ENCODE measurements at regions not wholly inside any gene's neighbourhood (a gene's known extent, or its start where the extent isn't known, plus 50 kb on each side); places are given as distances from the start of the nearest gene placed in this dataset.
"Not testable (repeated sequence)": the region's sequence is repeated elsewhere in the genome, so short reads cannot be mapped to it uniquely, and the experiment has no call there.

- DNase-seq (ENCODE audit: low read depth) = no peak
- no peak overlapping the region for H3K4me3 ChIP-seq (ENCODE audit: low read length)
- peak; percentile 26 for TF ChIP-seq CTCF (conservative IDR thresholded peaks at IDR 0.05; ENCODE audit: low read depth, low read length)
These were observed 165.1 kb upstream of the POF1B start for GRCh38 chrX:85544609-85545008.

- no peak for DNase-seq (ENCODE audit: low read depth)
- no peak overlapping the region for H3K4me3 ChIP-seq (ENCODE audit: low read length)
- no peak for TF ChIP-seq CTCF (conservative IDR thresholded peaks at IDR 0.05; ENCODE audit: low read depth, low read length)
These were observed 164.4 kb upstream of the POF1B start for GRCh38 chrX:85543866-85544265.

- DNase-seq (ENCODE audit: low read depth); H3K4me3 ChIP-seq (ENCODE audit: low read length): not testable (repeated sequence)
These were observed 149.7 kb upstream of the POF1B start for GRCh38 chrX:85529141-85529540.

- H3K4me3 ChIP-seq (ENCODE audit: low read length) = no peak overlapping the region
- TF ChIP-seq CTCF (conservative IDR thresholded peaks at IDR 0.05; ENCODE audit: low read depth, low read length) = no peak
- DNase-seq (ENCODE audit: low read depth) = no peak
These were observed 138.7 kb upstream of the POF1B start for GRCh38 chrX:85517994-85518718.

GRCh38 chrX:85516131-85516530, 136.7 kb upstream of the POF1B start:
- no peak overlapping the region for H3K4me3 ChIP-seq (ENCODE audit: low read length)
- TF ChIP-seq CTCF (conservative IDR thresholded peaks at IDR 0.05; ENCODE audit: low read depth, low read length) = no peak
- DNase-seq (ENCODE audit: low read depth) = no peak

- DNase-seq (ENCODE audit: low read depth) = no peak
- TF ChIP-seq CTCF (conservative IDR thresholded peaks at IDR 0.05; ENCODE audit: low read depth, low read length) = no peak
- H3K4me3 ChIP-seq (ENCODE audit: low read length) = no peak overlapping the region
These were observed 127.4 kb upstream of the POF1B start for GRCh38 chrX:85506871-85507270.

GRCh38 chrX:85505801-85506200, 126.3 kb upstream of the POF1B start:
- no peak overlapping the region for H3K4me3 ChIP-seq (ENCODE audit: low read length)
- DNase-seq (ENCODE audit: low read depth) = no peak
- TF ChIP-seq CTCF (conservative IDR thresholded peaks at IDR 0.05; ENCODE audit: low read depth, low read length) = no peak
